ENCODE measurements at regions not wholly inside any gene's neighbourhood (a gene's known extent, or its start where the extent isn't known, plus 50 kb on each side); places are given as distances from the start of the nearest gene placed in this dataset.
"Not testable (repeated sequence)": the region's sequence is repeated elsewhere in the genome, so short reads cannot be mapped to it uniquely, and the experiment has no call there.

GRCh38 chr3:109809513-109809912 lies 472.2 kb upstream of the DPPA4 start:
- no peak for DNase-seq

GRCh38 chr3:109818081-109818480 lies 480.7 kb upstream of the DPPA4 start:
- DNase-seq: no peak

- no peak for DNase-seq
These were observed 482.4 kb upstream of the DPPA4 start for GRCh38 chr3:109819734-109820133.

GRCh38 chr3:109825971-109826810 lies 488.8 kb upstream of the DPPA4 start:
- no peak for DNase-seq

GRCh38 chr3:109831403-109831802 lies 494.1 kb upstream of the DPPA4 start:
- DNase-seq: no peak

GRCh38 chr3:109835958-109836357 lies 498.6 kb upstream of the DPPA4 start:
- DNase-seq: no peak

- DNase-seq: no peak
These were observed 514.5 kb upstream of the DPPA4 start for GRCh38 chr3:109851854-109852253.

- DNase-seq: no peak
These were observed 514.9 kb upstream of the DPPA4 start for GRCh38 chr3:109852283-109852682.

- DNase-seq: no peak
These were observed 515.9 kb upstream of the DPPA4 start for GRCh38 chr3:109853077-109853731.

GRCh38 chr3:109863701-109864100 lies 526.4 kb upstream of the DPPA4 start:
- DNase-seq: no peak

- no peak for DNase-seq
These were observed 527.1 kb upstream of the DPPA4 start for GRCh38 chr3:109864452-109864851.

- no peak for DNase-seq
These were observed 532.2 kb upstream of the DPPA4 start for GRCh38 chr3:109869586-109869985.

GRCh38 chr3:109874896-109875708 lies 537.8 kb upstream of the DPPA4 start:
- no peak for DNase-seq

GRCh38 chr3:109877616-109878015 lies 540.3 kb upstream of the DPPA4 start:
- DNase-seq: not testable (repeated sequence)

- DNase-seq: no peak
These were observed 544.8 kb upstream of the DPPA4 start for GRCh38 chr3:109882144-109882543.

GRCh38 chr3:109887293-109887692 lies 549.9 kb upstream of the DPPA4 start:
- DNase-seq: no peak

- DNase-seq: no peak
These were observed 550.7 kb upstream of the DPPA4 start for GRCh38 chr3:109888026-109888425.

- DNase-seq: no peak
These were observed 560.4 kb upstream of the DPPA4 start for GRCh38 chr3:109897734-109898133.

- no peak for DNase-seq
These were observed 562.6 kb upstream of the DPPA4 start for GRCh38 chr3:109899925-109900324.

GRCh38 chr3:109900783-109901182 lies 563.4 kb upstream of the DPPA4 start:
- DNase-seq: no peak

- no peak for DNase-seq
These were observed 565.2 kb upstream of the DPPA4 start for GRCh38 chr3:109902549-109902948.

- DNase-seq: no peak
These were observed 565.8 kb upstream of the DPPA4 start for GRCh38 chr3:109903100-109903499.

GRCh38 chr3:109910772-109911171 lies 573.4 kb upstream of the DPPA4 start:
- DNase-seq: no peak

GRCh38 chr3:109918740-109919139 lies 581.4 kb upstream of the DPPA4 start:
- DNase-seq: no peak
